GM12865 (cell line): ENCODE measurements at regions not wholly inside any gene's neighbourhood (a gene's known extent, or its start where the extent isn't known, plus 50 kb on each side); places are given as distances from the start of the nearest gene placed in this dataset.

Source experiments
- DNase-seq: peaks from one replicate; pipeline ENCODE4 v3.0.0; 2010; ENCODE audit warnings: low read depth
- H3K4me3 ChIP-seq: 2 replicates; pipeline ENCODE4 v1.5.1; 2011; ENCODE audit warnings: mild to moderate bottlenecking, low read depth, low read length, control low read depth
- CTCF ChIP-seq: IDR thresholded peaks from 2 replicates; pipeline ENCODE4 v1.5.1; 2011; ENCODE audit warnings: low read length, control low read depth, low read depth, inconsistent platforms; ENCODE audit not compliant: insufficient read depth; ENCODE audit errors: missing control alignments

- TF ChIP-seq CTCF, result no peak
- H3K4me3 ChIP-seq, result no peak overlapping the region
- no peak for DNase-seq
Observed at GRCh38 chr5:67647772-67648171, 451.2 kb upstream of the CD180 start.

GRCh38 chr5:67644221-67644920, 447.8 kb upstream of the CD180 start:
- no peak overlapping the region for H3K4me3 ChIP-seq
- DNase-seq, result no peak
- no peak for TF ChIP-seq CTCF

- DNase-seq, result no peak
- TF ChIP-seq CTCF, result no peak
- H3K4me3 ChIP-seq, result no peak overlapping the region
Observed at GRCh38 chr5:67643536-67643935, 446.9 kb upstream of the CD180 start.

GRCh38 chr5:67639976-67640375, 443.4 kb upstream of the CD180 start:
- H3K4me3 ChIP-seq, result no peak overlapping the region
- no peak for TF ChIP-seq CTCF
- no peak for DNase-seq

- no peak overlapping the region for H3K4me3 ChIP-seq
- no peak for TF ChIP-seq CTCF
- DNase-seq, result no peak
Observed at GRCh38 chr5:67639313-67639712, 442.7 kb upstream of the CD180 start.

GRCh38 chr5:67636850-67637524, 440.4 kb upstream of the CD180 start:
- H3K4me3 ChIP-seq, result no peak overlapping the region
- TF ChIP-seq CTCF, result no peak
- no peak for DNase-seq
